Keratinocyte (primary cell): ENCODE measurements at regions not wholly inside any gene's neighbourhood (a gene's known extent, or its start where the extent isn't known, plus 50 kb on each side); places are given as distances from the start of the nearest gene placed in this dataset.

Experiments
- DNase-seq: peaks from one replicate; pipeline ENCODE4 v3.0.0-alpha.2; 2011; ENCODE audit warnings: low read depth, missing footprints, low spot score
- FAIRE-seq: peaks from 2 replicates; lab custom pipeline; 2011; peaks lifted over from hg19 to GRCh38; lab: Jason Lieb, UNC
- H2AFZ ChIP-seq: 2 replicates; pipeline ENCODE4 v1.6.0; 2012; ENCODE audit warnings: low read length, control low read depth, inconsistent platforms; ENCODE audit not compliant: control insufficient read depth
- H3K27ac ChIP-seq: 2 replicates; pipeline ENCODE4 v1.5.1; 2011; ENCODE audit warnings: low read length; ENCODE audit not compliant: control insufficient read depth, insufficient read depth
- H3K27me3 ChIP-seq: 3 replicates; pipeline ENCODE4 v1.6.0; 2011; ENCODE audit warnings: low read length; ENCODE audit not compliant: control insufficient read depth, insufficient read depth; ENCODE audit errors: extremely low read depth
- H3K36me3 ChIP-seq, 2 experiments: 2 replicates in 1 of 2; 3 replicates in 1 of 2; pipeline ENCODE4 v1.5.1; 2011; ENCODE audit warnings: low read length in 2 of 2, mild to moderate bottlenecking in 1 of 2; ENCODE audit not compliant: control insufficient read depth in 2 of 2, insufficient read depth in 2 of 2; ENCODE audit errors: extremely low read depth in 1 of 2
- H3K4me1 ChIP-seq: 3 replicates; pipeline ENCODE4 v1.5.1; 2011; ENCODE audit warnings: low read length; ENCODE audit not compliant: control insufficient read depth, insufficient read depth; ENCODE audit errors: extremely low read depth
- H3K4me2 ChIP-seq: 3 replicates; pipeline ENCODE4 v1.6.0; 2011; ENCODE audit warnings: low read depth, low read length; ENCODE audit not compliant: control insufficient read depth, insufficient read depth; ENCODE audit errors: extremely low read depth
- H3K4me3 ChIP-seq, 3 experiments: fragments of 200-600 bp in 1 of 3; sonication (generic) in 1 of 3; 2 replicates in 2 of 3; 3 replicates in 1 of 3; pipeline ENCODE4 v1.5.1; 2011 to 2016; ENCODE audit warnings: low read length in 3 of 3, mild to moderate bottlenecking in 3 of 3, control low read depth in 2 of 3, inconsistent platforms in 1 of 3, low read depth in 1 of 3, mixed read lengths in 1 of 3, mixed run types in 1 of 3, moderate library complexity in 1 of 3; ENCODE audit not compliant: control insufficient read depth in 2 of 3, insufficient read depth in 2 of 3; ENCODE audit errors: extremely low read depth in 1 of 3
- H3K79me2 ChIP-seq: 2 replicates; pipeline ENCODE4 v1.6.0; 2012; ENCODE audit warnings: low read length; ENCODE audit not compliant: control insufficient read depth, insufficient read depth
- H3K9ac ChIP-seq: 3 replicates; pipeline ENCODE4 v1.6.0; 2011; ENCODE audit warnings: low read length; ENCODE audit not compliant: control insufficient read depth, insufficient read depth; ENCODE audit errors: extremely low read depth
- H3K9me1 ChIP-seq: 3 replicates; pipeline ENCODE4 v1.6.0; 2011; ENCODE audit warnings: low read length; ENCODE audit not compliant: control insufficient read depth, insufficient read depth; ENCODE audit errors: extremely low read depth
- H3K9me3 ChIP-seq: 2 replicates; pipeline ENCODE4 v1.5.1; 2012; ENCODE audit warnings: low read depth, low read length; ENCODE audit not compliant: control insufficient read depth
- H4K20me1 ChIP-seq: 3 replicates; pipeline ENCODE4 v1.6.0; 2011; ENCODE audit warnings: low read length; ENCODE audit not compliant: control insufficient read depth, insufficient read depth; ENCODE audit errors: extremely low read depth
- CTCF ChIP-seq, 3 experiments: IDR thresholded peaks in 1 of 3; conservative IDR thresholded peaks in 1 of 3; optimal IDR thresholded peaks in 1 of 3; 2 replicates in 2 of 3; 3 replicates in 1 of 3; pipeline versions ENCODE3 to v1.5.1; 2011; ENCODE audit warnings: low read length in 3 of 3, mild to moderate bottlenecking in 3 of 3, moderate library complexity in 2 of 3, control low read depth in 1 of 3, inconsistent platforms in 1 of 3; ENCODE audit not compliant: insufficient read depth in 2 of 3; ENCODE audit errors: extremely low read depth in 1 of 3
- EZH2 ChIP-seq: IDR thresholded peaks from one replicate; pipeline ENCODE4 v1.6.1; 2012; ENCODE audit warnings: inconsistent platforms, mild to moderate bottlenecking, low read length, moderate library complexity
- dilution Hi-C: fragments of 300-500 bp; cut with MboI; formaldehyde crosslinking; loops from one replicate; pipeline ENCODE4 v1.7.0; 2020; ENCODE audit warnings: low sequenced_read_pairs; ENCODE audit not compliant: extremely low pct_ligation_motif_present

- no peaks in the 10 kb centered on the region for H3K4me1 ChIP-seq
- FAIRE-seq (no peak), DNase-seq (no peak)
- no peak overlapping the region for H2AFZ ChIP-seq
- no peak overlapping the region for H3K9ac ChIP-seq
- no peaks in the 10 kb centered on the region for H4K20me1 ChIP-seq
- no peak overlapping the region for H3K27ac ChIP-seq
- no peak overlapping the region for H3K4me2 ChIP-seq
- TF ChIP-seq EZH2 (no peak), CTCF (optimal IDR thresholded peaks at IDR 0.05 in 1 of 3, IDR thresholded peaks at IDR 0.05 in 1 of 3, conservative IDR thresholded peaks at IDR 0.05 in 1 of 3; ENCODE audit: extremely low read depth in 1 of 3, insufficient read depth in 2 of 3, low read length in 3 of 3) (no peak)
- no peaks in the 10 kb centered on the region for H3K79me2 ChIP-seq
- H3K36me3 ChIP-seq: no peaks in the 10 kb centered on the region
- peaks cover 1% of the 10 kb centered on the region for H3K9me3 ChIP-seq
- no peak overlapping the region for H3K4me3 ChIP-seq
- dilution Hi-C loops: no loop called here
- no peaks in the 10 kb centered on the region for H3K9me1 ChIP-seq
- H3K27me3 ChIP-seq: no peaks in the 10 kb centered on the region
These were observed 811.5 kb upstream of the FRG1 start for GRCh38 chr4:189129044-189129694.

DNA sequence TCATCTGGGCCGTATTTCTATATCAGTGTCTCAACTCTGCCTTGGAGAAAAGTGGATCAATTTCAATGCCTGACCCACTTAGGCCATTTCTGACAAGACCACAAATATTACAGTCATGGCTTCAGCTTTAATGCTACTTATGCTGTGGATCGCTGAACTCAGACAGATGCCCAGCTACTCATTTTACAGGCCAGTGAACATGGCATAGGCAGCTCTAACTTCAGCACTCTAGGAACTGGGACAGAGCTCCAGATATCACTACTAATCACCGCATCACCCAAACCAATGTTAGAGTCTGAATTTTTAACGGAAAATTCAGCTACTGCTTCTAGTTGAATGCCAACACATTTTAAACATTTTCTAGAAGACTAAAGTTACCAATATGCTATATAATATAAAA, 809.6 kb upstream of the FRG1 start:
- peaks cover 1% of the 10 kb centered on the region for H3K9me3 ChIP-seq
- H3K79me2 ChIP-seq: no peaks in the 10 kb centered on the region
- DNase-seq (no peak), FAIRE-seq (no peak)
- no peak overlapping the region for H3K4me3 ChIP-seq
- H3K4me2 ChIP-seq: no peak overlapping the region
- TF ChIP-seq EZH2 (no peak), CTCF (optimal IDR thresholded peaks at IDR 0.05 in 1 of 3, IDR thresholded peaks at IDR 0.05 in 1 of 3, conservative IDR thresholded peaks at IDR 0.05 in 1 of 3; ENCODE audit: extremely low read depth in 1 of 3, insufficient read depth in 2 of 3, low read length in 3 of 3) (no peak)
- no peak overlapping the region for H3K27ac ChIP-seq
- no peak overlapping the region for H2AFZ ChIP-seq
- no peaks in the 10 kb centered on the region for H3K36me3 ChIP-seq
- H3K9ac ChIP-seq: no peak overlapping the region
- H4K20me1 ChIP-seq: no peaks in the 10 kb centered on the region
- H3K27me3 ChIP-seq: no peaks in the 10 kb centered on the region
- dilution Hi-C loops: no loop called here
- H3K9me1 ChIP-seq: no peaks in the 10 kb centered on the region
- no peaks in the 10 kb centered on the region for H3K4me1 ChIP-seq
